DOHH2 (cell line): ENCODE measurements at regions not wholly inside any gene's neighbourhood (a gene's known extent, or its start where the extent isn't known, plus 50 kb on each side); places are given as distances from the start of the nearest gene placed in this dataset.

Source experiments
- H3F3A ChIP-seq: fragments of 200-600 bp; sonication (generic), shearing (Covaris generic); 2 replicates; pipeline ENCODE4 v1.6.0; 2016; ENCODE audit warnings: antibody characterized with exemption, mild to moderate bottlenecking; ENCODE audit not compliant: control insufficient read depth, insufficient read depth
- H3K27ac ChIP-seq: fragments of 200-600 bp; sonication (generic); 2 replicates; pipeline ENCODE4 v1.5.1; 2014; ENCODE audit warnings: low read depth, mild to moderate bottlenecking, low read length, moderate library complexity
- H3K27me3 ChIP-seq: fragments of 200-600 bp; sonication (generic); 2 replicates; pipeline ENCODE4 v1.6.1; 2014; ENCODE audit warnings: mild to moderate bottlenecking, low read length, mixed read lengths; ENCODE audit not compliant: control insufficient read depth
- H3K36me3 ChIP-seq: fragments of 200-600 bp; sonication (generic); 2 replicates; pipeline ENCODE4 v1.6.1; 2014; ENCODE audit warnings: mild to moderate bottlenecking, low read length, moderate library complexity, mixed read lengths; ENCODE audit not compliant: control insufficient read depth
- H3K4me1 ChIP-seq: fragments of 200-600 bp; sonication (generic); 2 replicates; pipeline ENCODE4 v1.6.1; 2014; ENCODE audit warnings: mild to moderate bottlenecking, low read length, mixed read lengths; ENCODE audit not compliant: control insufficient read depth
- H3K4me2 ChIP-seq: fragments of 200-600 bp; sonication (generic); 2 replicates; pipeline ENCODE4 v1.6.0; 2014; ENCODE audit warnings: mild to moderate bottlenecking, low read length, moderate library complexity
- H3K4me3 ChIP-seq: fragments of 200-600 bp; sonication (generic); 2 replicates; pipeline ENCODE4 v1.5.1; 2014; ENCODE audit warnings: mild to moderate bottlenecking, low read length, mixed read lengths
- H3K79me2 ChIP-seq: fragments of 200-600 bp; sonication (generic); 2 replicates; pipeline ENCODE4 v1.6.1; 2014; ENCODE audit warnings: mild to moderate bottlenecking, low read length, mixed read lengths; ENCODE audit not compliant: control insufficient read depth
- H3K9me2 ChIP-seq: fragments of 200-600 bp; sonication (generic); replicated peaks from 2 replicates; pipeline ENCODE4 v1.6.1; 2014; ENCODE audit warnings: mild to moderate bottlenecking, low read length, mixed read lengths; ENCODE audit not compliant: control insufficient read depth
- H3K9me3 ChIP-seq: fragments of 200-600 bp; sonication (generic); 2 replicates; pipeline ENCODE4 v1.6.1; 2014; ENCODE audit warnings: antibody characterized with exemption, low read length, mixed read lengths; ENCODE audit not compliant: control insufficient read depth, insufficient read depth
- H4K20me1 ChIP-seq: fragments of 200-600 bp; sonication (generic); 2 replicates; pipeline ENCODE4 v1.6.0; 2014; ENCODE audit warnings: low read depth, mild to moderate bottlenecking, antibody characterized with exemption, low read length, moderate library complexity; ENCODE audit not compliant: control insufficient read depth, insufficient read depth
- EZH2phosphoT487 ChIP-seq: fragments of 200-600 bp; sonication (generic); IDR thresholded peaks from 2 replicates; pipeline ENCODE4 v1.6.1; 2017; ENCODE audit warnings: borderline replicate concordance, mild to moderate bottlenecking, antibody characterized with exemption, low read length, moderate library complexity, mixed read lengths
- TF ChIP-seq, protein P1 (sequence below): fragments of 200-600 bp; sonication (generic); IDR thresholded peaks from one replicate; pipeline ENCODE4 v1.5.1; 2014; ENCODE audit warnings: antibody characterized with exemption, mild to moderate bottlenecking, low read depth, low read length; ENCODE audit not compliant: poor library complexity, severe bottlenecking

DNA sequence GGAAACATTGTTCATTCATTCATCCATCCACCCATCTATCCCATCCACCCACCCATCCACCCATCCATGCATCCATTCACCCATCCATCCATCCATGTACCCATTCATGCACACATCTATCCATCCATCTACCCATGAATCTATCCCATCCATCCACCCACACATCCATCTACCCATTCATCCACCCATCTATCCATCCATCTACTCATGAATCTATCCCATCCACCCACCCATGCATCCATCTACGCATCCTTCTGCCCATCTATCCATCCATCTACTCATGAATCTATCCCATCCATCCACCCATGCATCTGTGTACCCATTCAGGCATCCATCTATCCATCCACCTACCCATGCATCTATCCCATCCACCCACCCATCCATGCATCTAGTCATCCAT, 51.6 kb upstream of the URI1 start:
- no peaks in the 10 kb centered on the region for H3F3A ChIP-seq
- H3K9me3 ChIP-seq = no peaks in the 10 kb centered on the region
- no peaks in the 10 kb centered on the region for H4K20me1 ChIP-seq
- H3K27ac ChIP-seq = no peak overlapping the region
- no peak for TF ChIP-seq EZH2phosphoT487
- TF ChIP-seq, protein P1, sequence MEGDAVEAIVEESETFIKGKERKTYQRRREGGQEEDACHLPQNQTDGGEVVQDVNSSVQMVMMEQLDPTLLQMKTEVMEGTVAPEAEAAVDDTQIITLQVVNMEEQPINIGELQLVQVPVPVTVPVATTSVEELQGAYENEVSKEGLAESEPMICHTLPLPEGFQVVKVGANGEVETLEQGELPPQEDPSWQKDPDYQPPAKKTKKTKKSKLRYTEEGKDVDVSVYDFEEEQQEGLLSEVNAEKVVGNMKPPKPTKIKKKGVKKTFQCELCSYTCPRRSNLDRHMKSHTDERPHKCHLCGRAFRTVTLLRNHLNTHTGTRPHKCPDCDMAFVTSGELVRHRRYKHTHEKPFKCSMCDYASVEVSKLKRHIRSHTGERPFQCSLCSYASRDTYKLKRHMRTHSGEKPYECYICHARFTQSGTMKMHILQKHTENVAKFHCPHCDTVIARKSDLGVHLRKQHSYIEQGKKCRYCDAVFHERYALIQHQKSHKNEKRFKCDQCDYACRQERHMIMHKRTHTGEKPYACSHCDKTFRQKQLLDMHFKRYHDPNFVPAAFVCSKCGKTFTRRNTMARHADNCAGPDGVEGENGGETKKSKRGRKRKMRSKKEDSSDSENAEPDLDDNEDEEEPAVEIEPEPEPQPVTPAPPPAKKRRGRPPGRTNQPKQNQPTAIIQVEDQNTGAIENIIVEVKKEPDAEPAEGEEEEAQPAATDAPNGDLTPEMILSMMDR = no peak
- H3K36me3 ChIP-seq = no peaks in the 10 kb centered on the region
- no peaks in the 10 kb centered on the region for H3K9me2 ChIP-seq
- no peak overlapping the region for H3K4me2 ChIP-seq
- no peaks in the 10 kb centered on the region for H3K79me2 ChIP-seq
- H3K4me3 ChIP-seq = no peak overlapping the region
- no peaks in the 10 kb centered on the region for H3K4me1 ChIP-seq
- no peaks in the 10 kb centered on the region for H3K27me3 ChIP-seq
